ENCODE measurements at regions not wholly inside any gene's neighbourhood (a gene's known extent, or its start where the extent isn't known, plus 50 kb on each side); places are given as distances from the start of the nearest gene placed in this dataset.

DNA sequence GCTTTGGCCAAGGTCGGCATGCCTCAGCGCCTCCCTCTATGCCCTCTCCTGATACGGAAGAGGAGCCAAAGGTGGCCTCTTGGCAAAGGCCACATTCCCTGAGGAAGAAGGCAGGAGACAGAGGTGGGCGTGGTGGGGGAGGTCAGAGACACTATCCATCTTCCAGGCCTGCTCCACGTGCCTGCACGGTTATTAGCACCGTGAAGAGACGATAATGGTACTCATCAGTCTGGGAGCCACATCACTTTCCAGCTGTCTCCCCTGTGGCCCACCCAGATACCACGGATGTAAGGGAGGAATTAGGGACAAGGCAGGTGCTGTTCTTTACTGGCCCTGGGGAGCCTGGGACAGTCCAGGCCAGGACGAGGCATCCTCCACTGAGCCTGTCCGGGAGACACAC lies 354.3 kb downstream of the MN1 start:
- TF ChIP-seq, protein P1, sequence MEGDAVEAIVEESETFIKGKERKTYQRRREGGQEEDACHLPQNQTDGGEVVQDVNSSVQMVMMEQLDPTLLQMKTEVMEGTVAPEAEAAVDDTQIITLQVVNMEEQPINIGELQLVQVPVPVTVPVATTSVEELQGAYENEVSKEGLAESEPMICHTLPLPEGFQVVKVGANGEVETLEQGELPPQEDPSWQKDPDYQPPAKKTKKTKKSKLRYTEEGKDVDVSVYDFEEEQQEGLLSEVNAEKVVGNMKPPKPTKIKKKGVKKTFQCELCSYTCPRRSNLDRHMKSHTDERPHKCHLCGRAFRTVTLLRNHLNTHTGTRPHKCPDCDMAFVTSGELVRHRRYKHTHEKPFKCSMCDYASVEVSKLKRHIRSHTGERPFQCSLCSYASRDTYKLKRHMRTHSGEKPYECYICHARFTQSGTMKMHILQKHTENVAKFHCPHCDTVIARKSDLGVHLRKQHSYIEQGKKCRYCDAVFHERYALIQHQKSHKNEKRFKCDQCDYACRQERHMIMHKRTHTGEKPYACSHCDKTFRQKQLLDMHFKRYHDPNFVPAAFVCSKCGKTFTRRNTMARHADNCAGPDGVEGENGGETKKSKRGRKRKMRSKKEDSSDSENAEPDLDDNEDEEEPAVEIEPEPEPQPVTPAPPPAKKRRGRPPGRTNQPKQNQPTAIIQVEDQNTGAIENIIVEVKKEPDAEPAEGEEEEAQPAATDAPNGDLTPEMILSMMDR (IDR thresholded peaks at IDR 0.05), result no peak
- TF ChIP-seq POLR2A (IDR thresholded peaks at IDR 0.05), result no peak

Measured in adrenal gland (tissue), 5 donors.